GM19023 (cell line): ENCODE measurements at regions not wholly inside any gene's neighbourhood (a gene's known extent, or its start where the extent isn't known, plus 50 kb on each side); places are given as distances from the start of the nearest gene placed in this dataset.

Experiments
- ATAC-seq: cut with Tn5 transposase; IDR thresholded peaks from one replicate; pipeline ENCODE4 v1.9.1; 2021; ENCODE audit warnings: mild to moderate bottlenecking, moderate library complexity; ENCODE audit not compliant: unreplicated experiment

GRCh38 chr14:87816416-87816815, 176.6 kb downstream of the GALC start:
- ATAC-seq, result no peak

- ATAC-seq, result no peak
These were observed 177.9 kb downstream of the GALC start for GRCh38 chr14:87815121-87815520.

GRCh38 chr14:87813686-87814085, 179.3 kb downstream of the GALC start:
- ATAC-seq, result no peak

GRCh38 chr14:87813211-87813610, 179.8 kb downstream of the GALC start:
- no peak for ATAC-seq

DNA sequence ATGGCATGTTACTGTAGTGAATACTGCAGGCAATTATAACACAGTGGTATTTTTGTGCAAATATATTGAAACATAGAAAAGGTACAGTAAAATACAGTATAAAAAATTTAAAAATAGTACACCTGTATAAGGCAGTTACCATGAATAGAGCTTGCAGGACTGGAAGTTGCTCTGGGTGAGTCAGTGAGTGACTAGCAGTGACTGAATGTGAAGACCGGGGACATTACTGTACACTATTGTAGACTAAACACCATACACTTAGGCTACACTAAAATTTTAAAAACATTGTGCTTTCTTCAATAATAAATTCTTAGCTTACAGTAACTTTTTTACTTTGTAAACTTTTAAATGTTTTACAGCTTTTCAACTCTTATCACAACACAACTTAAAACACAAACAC, 181.7 kb downstream of the GALC start:
- ATAC-seq, result no peak

- ATAC-seq, result no peak
These were observed 182.3 kb downstream of the GALC start for GRCh38 chr14:87810711-87811110.

- ATAC-seq, result no peak
These were observed 183.7 kb downstream of the GALC start for GRCh38 chr14:87809261-87809660.

GRCh38 chr14:87805315-87805723, 187.7 kb downstream of the GALC start:
- ATAC-seq, result peak; percentile 71

- no peak for ATAC-seq
These were observed 192.8 kb downstream of the GALC start for GRCh38 chr14:87800216-87800615.

- no peak for ATAC-seq
These were observed 193.6 kb downstream of the GALC start for GRCh38 chr14:87799400-87799799.

DNA sequence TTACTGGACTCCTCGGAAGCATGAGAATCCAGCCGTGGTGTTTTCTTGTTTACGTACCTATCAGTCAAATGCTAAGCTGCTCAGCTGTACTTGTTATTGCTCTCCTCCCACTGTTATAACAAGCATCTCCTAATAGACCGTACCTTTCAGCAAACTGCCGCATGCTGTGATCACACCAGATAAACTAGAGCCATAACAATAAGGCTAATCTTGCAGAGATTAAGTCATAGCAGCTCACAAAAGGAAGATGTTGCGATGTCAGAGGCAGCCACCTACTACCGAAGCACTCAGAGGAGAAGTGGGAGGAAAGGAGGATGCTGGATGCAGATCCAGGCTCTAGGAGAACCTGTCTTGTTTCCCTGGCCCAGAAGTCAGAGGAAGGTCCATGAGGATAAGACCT, 196.0 kb downstream of the GALC start:
- ATAC-seq, result no peak

GRCh38 chr14:87794561-87794960, 198.4 kb downstream of the GALC start:
- no peak for ATAC-seq

GRCh38 chr14:87785897-87786296, 207.1 kb downstream of the GALC start:
- ATAC-seq, result no peak

DNA sequence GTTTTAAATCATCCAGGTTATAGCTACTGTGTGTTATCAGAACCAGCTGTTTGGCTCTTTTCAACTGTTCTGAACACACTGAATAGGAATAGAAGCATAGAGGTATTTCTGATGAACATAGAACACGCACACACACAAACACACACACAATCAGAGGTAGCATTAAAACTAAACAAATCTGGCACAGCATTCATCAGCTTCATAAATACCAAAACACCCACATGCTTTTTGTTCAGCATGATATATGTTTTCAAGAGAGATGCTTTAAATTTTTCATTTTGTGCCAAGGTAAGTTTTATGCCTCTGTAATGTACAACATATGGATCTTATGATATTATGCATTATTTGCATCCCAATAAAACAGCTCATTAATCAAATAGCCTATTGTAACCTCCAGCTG, 208.6 kb downstream of the GALC start:
- no peak for ATAC-seq

DNA sequence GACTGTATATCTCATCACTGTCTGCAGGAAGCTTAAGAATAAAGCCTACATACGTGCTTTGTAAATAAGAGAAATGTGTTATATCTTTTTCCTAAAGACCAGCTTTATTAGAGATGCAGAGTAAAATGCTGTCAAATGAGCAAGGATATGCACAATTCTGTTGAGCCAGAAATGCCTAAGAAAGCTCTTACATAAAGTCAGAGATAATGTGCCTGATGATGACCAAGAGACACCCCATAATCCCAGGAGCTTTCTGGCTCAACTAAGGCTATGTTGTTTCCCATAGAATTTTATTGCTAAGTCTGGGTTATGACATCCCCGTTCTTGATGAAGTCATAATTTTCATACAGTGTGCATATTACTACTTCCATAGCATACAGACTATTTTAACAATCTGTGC, 209.9 kb downstream of the GALC start:
- no peak for ATAC-seq

DNA sequence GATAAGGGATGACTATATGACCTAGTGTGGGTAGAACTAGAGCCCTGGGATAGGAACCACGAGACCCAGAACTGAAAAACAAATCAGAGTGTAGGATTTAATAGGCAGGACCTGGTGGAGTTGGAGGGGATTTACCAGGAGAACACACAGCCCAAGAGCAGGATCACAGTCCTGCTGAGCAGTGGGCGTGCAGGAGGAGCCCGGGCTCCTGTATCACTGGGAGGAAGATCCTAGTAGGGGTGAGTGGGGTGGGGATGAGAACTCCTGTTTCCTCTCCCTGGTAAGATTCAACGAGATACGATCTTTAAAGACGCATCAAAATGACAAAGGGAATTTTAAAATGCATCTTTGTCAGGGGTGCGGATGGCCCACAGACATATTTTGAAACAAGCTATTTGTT, 220.1 kb downstream of the GALC start:
- no peak for ATAC-seq

GRCh38 chr14:87767567-87767901, 225.4 kb downstream of the GALC start:
- peak; percentile 81 for ATAC-seq

DNA sequence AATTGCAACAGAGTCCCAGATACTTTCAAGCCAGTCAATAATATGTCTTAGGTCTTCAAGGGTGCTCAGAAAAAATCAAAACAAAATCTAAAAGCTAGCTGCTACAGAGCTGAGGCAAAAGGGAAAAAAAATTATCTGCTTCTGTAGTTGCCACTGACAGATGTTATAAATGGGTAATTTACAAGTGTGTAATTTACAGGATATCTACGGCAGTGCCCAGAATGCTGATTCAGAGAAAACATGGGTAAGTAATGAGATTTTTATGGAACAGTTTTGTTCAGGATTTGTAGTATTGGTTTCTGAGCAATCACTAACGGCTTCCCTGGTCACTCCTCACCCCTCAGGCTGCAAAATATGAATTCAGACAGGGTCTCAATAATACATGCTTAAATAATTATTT, 234.1 kb downstream of the GALC start:
- no peak for ATAC-seq

GRCh38 chr14:87756661-87757060, 236.3 kb downstream of the GALC start:
- peak; percentile 66 for ATAC-seq

DNA sequence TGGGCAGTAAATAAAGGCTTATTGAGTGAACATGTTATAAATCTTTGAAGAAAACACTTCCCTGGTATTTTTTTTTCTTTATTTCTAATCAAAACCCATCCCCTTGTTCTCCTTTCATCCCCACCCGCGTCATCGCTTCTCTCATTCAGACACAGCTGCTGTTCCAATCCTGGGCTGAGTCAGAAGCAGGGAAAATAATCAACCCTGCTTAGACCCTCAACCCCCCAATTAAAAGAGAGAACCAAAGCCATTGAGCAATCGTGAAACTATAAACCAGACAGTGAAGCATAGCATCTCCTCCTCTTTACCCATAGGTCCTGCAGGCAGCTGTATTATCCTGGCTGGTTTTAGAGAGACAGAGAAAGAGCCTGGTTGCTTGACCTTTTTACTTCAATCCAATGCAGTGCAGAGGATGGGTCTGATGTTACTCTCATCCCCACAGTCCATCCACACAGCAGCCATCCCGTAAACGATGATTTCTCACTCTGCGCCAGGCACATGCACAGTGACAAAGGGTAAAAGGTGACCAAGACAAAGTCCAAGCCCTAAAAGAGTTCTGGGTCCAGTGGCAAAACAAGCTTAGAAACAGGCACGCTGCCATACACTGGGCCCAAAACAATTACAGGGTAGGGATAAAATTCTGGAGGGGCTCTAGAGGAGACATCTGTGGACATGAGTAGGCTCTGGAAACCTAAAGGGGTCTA, 238.3 kb downstream of the GALC start:
- no peak for ATAC-seq

DNA sequence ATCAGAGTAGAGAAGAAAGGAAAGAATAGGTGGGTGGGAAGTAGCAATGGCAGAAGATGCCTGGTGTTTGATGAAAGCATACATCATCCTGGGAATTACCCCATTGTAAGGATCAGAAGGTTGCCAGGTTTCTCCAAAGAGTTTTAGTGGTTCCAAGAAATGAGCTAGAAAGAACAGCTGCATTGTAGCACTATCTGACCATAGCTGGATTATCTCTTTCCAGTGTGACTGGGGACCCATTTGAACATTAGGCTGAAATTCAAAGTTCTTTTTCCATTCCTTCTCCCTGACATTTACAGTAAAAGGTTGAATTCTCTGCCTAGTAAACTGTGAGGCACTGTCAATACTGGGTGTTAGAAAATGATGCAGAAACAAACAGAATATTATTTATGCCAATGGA, 244.4 kb downstream of the GALC start:
- ATAC-seq, result no peak

DNA sequence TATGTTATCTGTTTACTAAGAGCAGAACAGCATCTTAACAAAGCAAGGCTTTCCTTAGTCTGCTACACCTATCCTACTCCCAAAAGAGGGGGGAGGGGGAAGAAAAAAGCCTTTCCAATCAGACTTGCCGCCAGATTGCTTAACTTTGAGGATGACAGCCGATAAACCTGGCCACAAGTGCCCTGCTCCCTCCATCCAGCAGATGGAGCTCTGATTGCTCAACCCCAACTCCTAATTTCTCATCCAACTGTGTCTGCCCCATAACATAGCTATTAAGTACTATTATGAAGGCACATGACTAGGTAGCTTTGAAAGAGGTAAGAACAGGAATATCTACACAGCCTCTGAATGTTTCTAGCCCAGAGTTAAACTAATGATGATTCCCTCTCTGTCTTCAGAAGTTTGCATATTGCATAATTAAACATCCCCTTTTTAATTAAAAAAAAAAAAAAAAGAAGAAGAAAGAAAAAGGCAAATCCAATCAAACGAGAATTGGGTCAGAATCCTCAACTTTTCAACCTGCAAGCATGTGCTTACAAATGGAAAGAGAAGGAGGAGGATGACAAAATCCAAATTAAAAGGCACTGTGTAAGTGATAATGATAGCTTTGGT, 247.4 kb downstream of the GALC start:
- peak; percentile 81 for ATAC-seq
